Ishikawa (cell line): ENCODE measurements at regions not wholly inside any gene's neighbourhood (a gene's known extent, or its start where the extent isn't known, plus 50 kb on each side); places are given as distances from the start of the nearest gene placed in this dataset.

Experiments
- CREB1 ChIP-seq: IDR thresholded peaks from 2 replicates; pipeline ENCODE4 v1.6.1; 2012; ENCODE audit warnings: low read depth
- EGR1 ChIP-seq: IDR thresholded peaks from 2 replicates; pipeline ENCODE4 v1.6.1; 2012
- EP300 ChIP-seq: IDR thresholded peaks from 2 replicates; pipeline ENCODE4 v1.6.1; 2012; ENCODE audit warnings: borderline replicate concordance
- FOXM1 ChIP-seq: IDR thresholded peaks from 2 replicates; pipeline ENCODE4 v1.6.1; 2012; ENCODE audit warnings: low read depth, borderline replicate concordance
- NFIC ChIP-seq: IDR thresholded peaks from 2 replicates; pipeline ENCODE4 v1.6.1; 2012
- TF ChIP-seq, protein P1 (sequence below): IDR thresholded peaks from 2 replicates; pipeline ENCODE4 v1.6.1; 2012
- TF ChIP-seq, protein P2 (sequence below): IDR thresholded peaks from 2 replicates; pipeline ENCODE4 v1.6.1; 2012; ENCODE audit warnings: low read depth, mild to moderate bottlenecking

DNA sequence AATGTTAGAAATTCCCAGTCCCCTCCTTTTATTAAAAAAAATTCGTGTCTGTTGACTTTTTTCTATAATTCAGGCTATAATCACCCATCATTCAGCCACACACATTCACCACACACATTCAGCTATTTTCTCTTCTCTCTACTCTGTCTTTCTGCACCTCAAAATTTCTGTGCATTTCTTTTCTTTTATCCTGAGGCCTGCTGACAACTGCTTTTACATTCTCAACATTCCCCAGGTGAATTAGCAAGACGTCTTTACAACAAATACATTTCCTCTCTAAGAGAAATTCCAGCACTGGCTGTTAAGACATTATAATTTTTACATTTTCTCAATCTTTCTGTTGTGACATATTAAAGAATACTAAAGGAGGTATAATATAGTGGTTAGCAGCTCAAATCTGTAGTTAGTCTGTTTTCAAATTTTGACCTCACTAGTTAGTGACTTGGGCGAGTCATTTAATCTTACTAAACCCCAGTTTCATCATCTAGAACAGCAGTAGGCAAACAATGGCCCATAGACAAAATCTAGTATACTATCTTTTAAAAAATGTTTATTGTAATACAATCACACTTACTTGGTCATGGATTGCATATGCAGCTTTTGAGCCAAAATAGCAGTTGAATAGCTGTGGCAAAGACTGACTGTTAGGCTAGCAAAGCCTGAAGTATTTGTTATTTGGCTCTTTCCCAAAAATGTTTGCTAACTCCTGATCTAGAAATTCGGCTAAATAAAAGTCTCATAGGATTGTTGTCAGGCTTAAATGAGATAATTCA, 350.7 kb downstream of the NSUN3 start:
- TF ChIP-seq, protein P1, sequence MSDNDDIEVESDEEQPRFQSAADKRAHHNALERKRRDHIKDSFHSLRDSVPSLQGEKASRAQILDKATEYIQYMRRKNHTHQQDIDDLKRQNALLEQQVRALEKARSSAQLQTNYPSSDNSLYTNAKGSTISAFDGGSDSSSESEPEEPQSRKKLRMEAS: no peak
- TF ChIP-seq EGR1: no peak
- TF ChIP-seq, protein P2, sequence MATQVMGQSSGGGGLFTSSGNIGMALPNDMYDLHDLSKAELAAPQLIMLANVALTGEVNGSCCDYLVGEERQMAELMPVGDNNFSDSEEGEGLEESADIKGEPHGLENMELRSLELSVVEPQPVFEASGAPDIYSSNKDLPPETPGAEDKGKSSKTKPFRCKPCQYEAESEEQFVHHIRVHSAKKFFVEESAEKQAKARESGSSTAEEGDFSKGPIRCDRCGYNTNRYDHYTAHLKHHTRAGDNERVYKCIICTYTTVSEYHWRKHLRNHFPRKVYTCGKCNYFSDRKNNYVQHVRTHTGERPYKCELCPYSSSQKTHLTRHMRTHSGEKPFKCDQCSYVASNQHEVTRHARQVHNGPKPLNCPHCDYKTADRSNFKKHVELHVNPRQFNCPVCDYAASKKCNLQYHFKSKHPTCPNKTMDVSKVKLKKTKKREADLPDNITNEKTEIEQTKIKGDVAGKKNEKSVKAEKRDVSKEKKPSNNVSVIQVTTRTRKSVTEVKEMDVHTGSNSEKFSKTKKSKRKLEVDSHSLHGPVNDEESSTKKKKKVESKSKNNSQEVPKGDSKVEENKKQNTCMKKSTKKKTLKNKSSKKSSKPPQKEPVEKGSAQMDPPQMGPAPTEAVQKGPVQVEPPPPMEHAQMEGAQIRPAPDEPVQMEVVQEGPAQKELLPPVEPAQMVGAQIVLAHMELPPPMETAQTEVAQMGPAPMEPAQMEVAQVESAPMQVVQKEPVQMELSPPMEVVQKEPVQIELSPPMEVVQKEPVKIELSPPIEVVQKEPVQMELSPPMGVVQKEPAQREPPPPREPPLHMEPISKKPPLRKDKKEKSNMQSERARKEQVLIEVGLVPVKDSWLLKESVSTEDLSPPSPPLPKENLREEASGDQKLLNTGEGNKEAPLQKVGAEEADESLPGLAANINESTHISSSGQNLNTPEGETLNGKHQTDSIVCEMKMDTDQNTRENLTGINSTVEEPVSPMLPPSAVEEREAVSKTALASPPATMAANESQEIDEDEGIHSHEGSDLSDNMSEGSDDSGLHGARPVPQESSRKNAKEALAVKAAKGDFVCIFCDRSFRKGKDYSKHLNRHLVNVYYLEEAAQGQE: no peak
- TF ChIP-seq CREB1: no peak
- TF ChIP-seq NFIC: 0 out of 2 replicates have a peak, but pooled peaks have one; percentile 13
- TF ChIP-seq FOXM1: no peak
- TF ChIP-seq EP300: no peak
